Occipital lobe (tissue), 1 donor: ENCODE measurements at regions not wholly inside any gene's neighbourhood (a gene's known extent, or its start where the extent isn't known, plus 50 kb on each side); places are given as distances from the start of the nearest gene placed in this dataset.

ENCODE experiments used
- DNase-seq: peaks from one replicate; lab custom pipeline; 2025; lab: John Stamatoyannopoulos, UW

DNA sequence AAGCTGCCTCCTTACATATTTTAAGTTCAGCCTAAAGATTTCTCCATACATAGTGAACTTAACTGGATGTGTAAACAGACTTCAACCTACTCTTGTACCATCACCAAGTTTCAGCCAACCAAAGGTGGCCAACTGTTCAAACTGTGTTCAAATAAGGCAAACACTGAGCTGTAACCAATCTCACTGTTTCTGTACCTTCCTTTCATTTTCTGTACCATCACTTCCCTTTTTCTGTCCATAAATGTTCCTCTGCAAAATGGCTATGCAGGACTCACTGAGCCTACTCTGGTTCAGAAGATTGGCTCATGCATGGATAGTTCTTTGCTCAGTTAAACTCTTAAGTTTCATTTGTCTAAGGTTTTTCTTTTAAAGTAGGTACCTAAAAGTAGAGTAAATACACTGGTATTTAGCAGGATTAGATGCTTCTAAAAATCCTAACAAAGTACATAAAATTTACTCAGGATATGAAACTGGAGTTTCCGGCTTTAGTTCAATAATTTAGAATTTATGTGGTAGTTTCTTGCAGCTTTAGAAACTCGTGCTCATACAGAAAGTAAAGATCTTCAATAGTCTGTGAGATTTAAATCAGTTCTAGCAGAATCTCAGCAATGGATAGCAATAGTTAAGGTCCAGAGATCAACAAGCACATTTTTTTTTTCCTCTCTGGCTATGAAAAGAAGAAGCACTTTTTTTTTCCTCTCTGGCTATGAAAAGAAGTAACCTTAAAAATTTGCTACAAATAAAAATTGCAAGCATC, 282.0 kb upstream of the PPFIA2 start:
- DNase-seq: no peak

GRCh38 chr12:82034769-82035168, 275.6 kb upstream of the PPFIA2 start:
- DNase-seq: no peak

- no peak for DNase-seq
These were observed 270.8 kb upstream of the PPFIA2 start for GRCh38 chr12:82029936-82030335.

- DNase-seq: no peak
These were observed 269.6 kb upstream of the PPFIA2 start for GRCh38 chr12:82028772-82029171.

DNA sequence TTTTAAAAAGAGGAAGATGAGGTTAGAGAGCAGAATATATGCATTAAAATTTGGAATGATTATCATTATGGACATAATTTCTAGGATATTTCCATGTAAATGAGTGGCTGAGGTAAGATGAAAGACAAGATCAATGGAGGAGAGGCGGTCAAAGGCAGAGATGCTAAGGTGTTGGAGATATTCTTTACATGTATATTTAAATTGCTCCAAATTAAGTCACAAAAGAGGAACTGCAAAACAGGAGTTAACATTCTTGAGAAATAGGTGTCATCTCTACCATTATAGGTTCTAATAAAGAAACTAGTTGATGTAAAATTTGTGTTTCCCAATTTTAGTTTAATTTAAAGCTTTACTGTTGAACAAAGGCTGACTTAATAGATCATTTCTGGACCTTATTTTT, 268.5 kb upstream of the PPFIA2 start:
- no peak for DNase-seq

DNA sequence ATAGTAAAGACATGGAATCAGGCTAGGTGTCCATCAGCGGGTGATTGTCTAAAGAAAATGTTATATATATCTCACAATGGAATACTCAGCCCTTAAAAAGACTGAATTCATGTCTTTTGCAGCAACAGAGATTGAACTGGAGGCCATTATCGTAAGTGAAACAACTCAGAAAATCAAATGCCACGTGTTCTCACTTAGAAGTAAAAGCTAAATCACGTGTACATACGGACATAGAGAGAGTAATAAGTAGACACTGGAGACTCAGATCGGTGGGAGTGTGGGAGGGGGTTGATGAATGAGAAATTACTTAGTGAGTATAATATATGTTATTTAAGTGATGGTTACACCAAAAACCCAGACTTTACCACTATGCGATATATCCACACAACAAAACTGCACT, 266.3 kb upstream of the PPFIA2 start:
- DNase-seq: no peak

GRCh38 chr12:82019533-82019932, 260.4 kb upstream of the PPFIA2 start:
- no peak for DNase-seq

DNA sequence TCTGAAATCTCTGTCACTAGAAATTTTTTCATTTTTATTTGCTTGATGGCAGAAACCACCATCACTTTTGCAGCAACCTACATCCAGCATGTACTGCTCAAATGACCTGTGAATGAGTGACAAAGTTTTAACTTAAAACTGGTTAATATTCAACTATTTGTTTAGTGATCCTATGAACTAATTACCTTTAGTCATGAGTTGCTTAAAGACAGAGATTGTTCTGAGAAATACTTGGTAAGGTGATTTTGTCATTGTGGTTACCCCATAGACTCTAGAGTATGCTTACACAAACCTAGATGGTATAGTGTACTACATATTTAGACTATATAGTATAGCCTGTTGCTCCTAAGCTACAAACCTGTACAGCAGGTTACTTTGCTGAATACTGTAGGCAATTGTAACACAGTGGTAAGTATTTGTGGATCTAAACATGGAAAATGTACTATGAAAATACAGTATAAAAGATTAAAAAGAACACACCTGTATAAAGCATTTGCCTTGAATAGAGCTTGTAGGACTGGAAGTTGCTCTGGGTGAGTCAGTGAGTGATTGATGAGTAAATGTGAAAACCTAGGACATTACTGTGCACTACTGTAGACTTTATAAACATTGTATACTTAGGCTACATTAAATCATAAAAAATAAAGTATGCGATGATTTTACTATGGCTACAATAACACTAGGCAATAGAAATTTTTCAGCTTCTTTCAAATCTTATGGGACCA, 256.6 kb upstream of the PPFIA2 start:
- no peak for DNase-seq

- no peak for DNase-seq
These were observed 253.0 kb upstream of the PPFIA2 start for GRCh38 chr12:82012176-82012575.

- DNase-seq: no peak
These were observed 250.4 kb upstream of the PPFIA2 start for GRCh38 chr12:82009524-82009923.

- DNase-seq: no peak
These were observed 249.1 kb upstream of the PPFIA2 start for GRCh38 chr12:82008251-82008650.

DNA sequence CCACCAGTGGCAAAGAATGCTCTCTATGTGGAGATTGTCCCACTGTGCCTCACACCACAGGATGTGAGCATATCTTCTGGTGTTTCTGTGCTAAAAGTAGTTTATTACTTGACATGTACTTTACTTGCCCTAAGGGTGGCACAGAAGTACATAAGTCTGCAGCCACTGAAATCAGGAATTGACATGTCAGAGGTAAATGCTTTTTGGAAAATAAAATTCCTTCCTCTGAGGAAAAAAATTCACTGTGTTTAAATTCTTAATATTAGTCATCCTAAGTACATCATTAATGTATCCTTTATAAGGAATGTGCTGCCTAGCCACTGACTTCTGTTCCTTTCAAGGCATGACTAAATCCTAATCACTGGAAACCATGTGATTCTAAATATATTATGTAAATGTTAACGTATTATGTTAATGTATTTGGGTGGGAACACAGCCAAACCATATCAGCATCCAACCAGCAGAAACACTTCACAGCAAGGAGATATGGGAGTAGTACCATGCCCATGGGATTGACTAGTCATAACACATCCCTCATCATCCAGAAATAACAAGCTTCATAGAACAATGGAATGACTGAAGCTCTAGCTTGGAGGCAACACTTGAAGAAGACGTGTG, 239.7 kb upstream of the PPFIA2 start:
- no peak for DNase-seq

DNA sequence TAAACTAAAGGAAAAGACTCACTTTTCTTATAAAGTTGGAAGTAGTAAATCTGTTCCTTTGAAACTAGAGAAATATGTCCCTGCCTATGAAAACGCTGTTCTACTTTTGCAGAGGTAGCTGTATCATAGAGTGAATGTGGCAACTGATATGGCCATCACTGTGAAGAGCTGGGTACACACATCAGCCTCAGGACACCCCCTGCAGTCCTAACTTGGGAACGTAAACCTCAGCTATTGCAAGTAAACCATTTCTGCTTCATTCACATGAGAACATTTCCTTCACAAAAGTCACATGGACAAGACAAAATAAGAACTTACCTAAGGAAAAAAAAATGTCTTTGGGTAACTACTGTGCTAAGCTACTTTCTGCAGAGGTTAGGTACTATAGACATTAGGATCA, 233.3 kb upstream of the PPFIA2 start:
- no peak for DNase-seq

- DNase-seq: no peak
These were observed 232.7 kb upstream of the PPFIA2 start for GRCh38 chr12:81991868-81992267.

- no peak for DNase-seq
These were observed 229.2 kb upstream of the PPFIA2 start for GRCh38 chr12:81988362-81988761.

DNA sequence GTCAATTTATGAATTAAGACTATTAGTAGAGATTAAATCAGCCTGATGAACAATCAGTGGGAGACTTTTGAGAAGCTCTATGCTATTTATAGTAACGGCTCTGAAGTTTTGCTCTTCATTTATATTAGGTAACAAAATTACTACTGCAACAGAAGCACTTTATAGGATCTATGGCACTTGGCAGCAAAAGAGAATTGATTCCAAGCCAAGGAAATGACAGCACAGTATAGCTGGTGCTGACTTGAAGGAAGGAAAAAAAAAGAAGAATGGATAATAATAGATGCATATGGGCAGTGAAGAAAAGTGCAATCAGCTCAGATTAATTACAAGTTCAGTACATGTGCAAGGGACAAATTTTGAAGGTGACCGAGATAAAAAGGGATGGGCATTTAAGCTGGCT, 228.2 kb upstream of the PPFIA2 start:
- DNase-seq: no peak

DNA sequence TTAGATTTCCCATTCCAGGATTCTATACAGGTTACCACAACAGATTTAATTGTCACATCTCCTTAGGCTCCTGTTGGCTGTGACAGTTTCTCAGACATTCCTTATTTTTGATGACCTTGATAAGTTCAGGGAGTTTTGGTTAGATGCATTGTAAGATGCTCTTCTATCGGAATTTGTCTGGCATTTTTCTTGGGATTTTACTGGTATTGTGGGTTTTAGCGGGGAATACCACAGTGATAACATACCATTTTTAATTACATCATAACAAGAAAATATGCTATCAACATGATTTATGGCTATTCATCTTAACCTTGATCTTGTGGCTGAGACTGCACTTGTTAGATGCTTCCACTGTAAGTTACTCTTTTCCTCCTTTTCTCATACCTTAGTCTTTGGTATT, 217.5 kb upstream of the PPFIA2 start:
- no peak for DNase-seq

DNA sequence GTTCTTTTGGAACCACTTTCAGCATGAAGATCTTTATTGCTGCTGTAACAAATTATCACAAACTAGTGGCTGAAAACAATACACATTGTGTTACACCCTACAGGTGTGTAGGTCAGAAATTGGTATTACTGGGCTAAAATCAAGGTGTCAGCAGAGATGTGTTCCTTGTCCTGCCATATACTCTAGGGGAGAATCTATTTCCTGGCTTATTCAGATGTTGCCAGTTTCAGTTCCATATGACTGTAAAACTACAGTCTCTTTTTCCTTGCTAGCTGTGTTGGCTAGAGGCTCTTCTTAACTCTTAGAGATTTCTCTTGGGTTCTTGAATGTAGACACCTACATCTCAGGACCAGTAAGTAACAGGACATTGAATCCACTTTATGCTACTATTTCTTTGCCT, 215.6 kb upstream of the PPFIA2 start:
- DNase-seq: no peak

GRCh38 chr12:81968421-81968820, 209.3 kb upstream of the PPFIA2 start:
- DNase-seq: no peak

DNA sequence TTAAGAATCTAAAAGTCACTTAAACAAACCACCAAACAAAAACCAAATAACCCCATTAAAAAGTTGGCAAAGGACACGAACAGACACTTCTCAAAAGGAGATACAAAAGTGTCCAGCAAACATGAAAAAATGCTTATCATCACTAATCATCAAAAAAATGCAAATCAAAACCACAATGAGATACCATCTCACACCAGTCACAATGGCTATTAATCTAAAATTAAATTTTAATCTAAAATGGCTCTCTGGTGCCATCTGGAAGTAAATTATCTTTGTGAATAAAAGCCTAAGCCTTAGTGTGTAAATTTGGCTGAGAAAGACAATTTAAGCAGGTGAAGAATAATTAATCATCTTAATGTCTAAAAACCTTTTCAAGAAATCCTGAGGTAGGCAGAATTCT, 204.5 kb upstream of the PPFIA2 start:
- DNase-seq: no peak

DNA sequence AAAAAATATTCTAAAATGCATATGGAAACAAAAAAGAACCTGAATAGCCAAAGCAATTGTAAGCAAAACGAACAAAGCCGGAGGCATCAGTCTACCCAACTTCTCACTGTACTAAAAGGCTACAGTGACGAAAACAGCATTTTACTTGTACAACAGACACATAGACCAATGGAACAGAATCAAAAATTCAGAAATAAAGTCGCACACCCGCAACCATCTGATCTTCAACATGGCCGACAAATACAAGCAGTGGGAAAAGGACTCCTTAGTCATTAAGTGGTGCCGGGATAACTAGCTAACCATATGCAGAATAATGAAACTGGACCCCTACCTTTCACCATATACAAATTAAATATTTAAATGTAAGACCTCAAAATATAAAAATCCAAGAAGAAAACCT, 203.9 kb upstream of the PPFIA2 start:
- no peak for DNase-seq

- DNase-seq: no peak
These were observed 203.1 kb upstream of the PPFIA2 start for GRCh38 chr12:81962126-81962856.
